ENCODE measurements at regions not wholly inside any gene's neighbourhood (a gene's known extent, or its start where the extent isn't known, plus 50 kb on each side); places are given as distances from the start of the nearest gene placed in this dataset.

DNA sequence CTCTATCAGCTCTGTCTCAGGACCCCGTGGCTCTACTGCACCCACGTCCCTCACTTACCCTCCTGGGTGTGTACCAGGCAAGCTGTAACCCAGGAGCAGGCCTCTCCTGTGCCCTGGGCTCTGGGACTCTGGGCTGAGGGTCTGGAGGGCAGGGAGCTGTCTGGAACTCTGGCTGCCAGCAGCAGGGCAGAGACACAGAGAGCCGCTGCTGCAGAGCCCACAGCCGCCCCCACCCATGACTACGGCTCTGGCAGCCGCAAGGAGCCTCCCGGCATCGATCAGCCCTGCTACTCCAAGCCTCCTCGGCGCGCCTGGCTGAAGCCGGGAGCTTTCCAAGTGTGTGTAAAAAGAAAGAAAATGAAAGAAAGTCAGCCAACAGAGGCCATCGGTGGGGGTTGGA lies 103.7 kb upstream of the ATP2B2 start:
- TF ChIP-seq POLR2A (IDR thresholded peaks at IDR 0.05), result no peak
- TF ChIP-seq, protein P1, sequence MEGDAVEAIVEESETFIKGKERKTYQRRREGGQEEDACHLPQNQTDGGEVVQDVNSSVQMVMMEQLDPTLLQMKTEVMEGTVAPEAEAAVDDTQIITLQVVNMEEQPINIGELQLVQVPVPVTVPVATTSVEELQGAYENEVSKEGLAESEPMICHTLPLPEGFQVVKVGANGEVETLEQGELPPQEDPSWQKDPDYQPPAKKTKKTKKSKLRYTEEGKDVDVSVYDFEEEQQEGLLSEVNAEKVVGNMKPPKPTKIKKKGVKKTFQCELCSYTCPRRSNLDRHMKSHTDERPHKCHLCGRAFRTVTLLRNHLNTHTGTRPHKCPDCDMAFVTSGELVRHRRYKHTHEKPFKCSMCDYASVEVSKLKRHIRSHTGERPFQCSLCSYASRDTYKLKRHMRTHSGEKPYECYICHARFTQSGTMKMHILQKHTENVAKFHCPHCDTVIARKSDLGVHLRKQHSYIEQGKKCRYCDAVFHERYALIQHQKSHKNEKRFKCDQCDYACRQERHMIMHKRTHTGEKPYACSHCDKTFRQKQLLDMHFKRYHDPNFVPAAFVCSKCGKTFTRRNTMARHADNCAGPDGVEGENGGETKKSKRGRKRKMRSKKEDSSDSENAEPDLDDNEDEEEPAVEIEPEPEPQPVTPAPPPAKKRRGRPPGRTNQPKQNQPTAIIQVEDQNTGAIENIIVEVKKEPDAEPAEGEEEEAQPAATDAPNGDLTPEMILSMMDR (IDR thresholded peaks at IDR 0.05), result no peak
